GM23248 (cell line): ENCODE measurements at regions not wholly inside any gene's neighbourhood (a gene's known extent, or its start where the extent isn't known, plus 50 kb on each side); places are given as distances from the start of the nearest gene placed in this dataset.

Source experiments
- EZH2 ChIP-seq: fragments of 200-600 bp; sonication (generic); IDR thresholded peaks from 2 replicates; pipeline ENCODE4 v1.6.1; 2018; ENCODE audit warnings: antibody characterized with exemption, mild to moderate bottlenecking; ENCODE audit not compliant: insufficient read depth, poor library complexity, severe bottlenecking
- EZH2phosphoT487 ChIP-seq: fragments of 200-600 bp; sonication (generic); IDR thresholded peaks from 2 replicates; pipeline ENCODE4 v1.6.1; 2018; ENCODE audit warnings: antibody characterized with exemption, moderate library complexity, mild to moderate bottlenecking, low read depth; ENCODE audit not compliant: insufficient read depth

GRCh38 chr2:126048719-126049118 lies 607.2 kb upstream of the GYPC start:
- TF ChIP-seq EZH2 (no peak), EZH2phosphoT487 (no peak)
